Keratinocyte (primary cell): ENCODE measurements at regions not wholly inside any gene's neighbourhood (a gene's known extent, or its start where the extent isn't known, plus 50 kb on each side); places are given as distances from the start of the nearest gene placed in this dataset.

Experiments used
- DNase-seq: peaks from one replicate; pipeline ENCODE4 v3.0.0-alpha.2; 2011; ENCODE audit warnings: low read depth, missing footprints, low spot score
- FAIRE-seq: peaks from 2 replicates; lab custom pipeline; 2011; peaks lifted over from hg19 to GRCh38; lab: Jason Lieb, UNC
- H2AFZ ChIP-seq: 2 replicates; pipeline ENCODE4 v1.6.0; 2012; ENCODE audit warnings: low read length, control low read depth, inconsistent platforms; ENCODE audit not compliant: control insufficient read depth
- H3K27ac ChIP-seq: 2 replicates; pipeline ENCODE4 v1.5.1; 2011; ENCODE audit warnings: low read length; ENCODE audit not compliant: control insufficient read depth, insufficient read depth
- H3K27me3 ChIP-seq: 3 replicates; pipeline ENCODE4 v1.6.0; 2011; ENCODE audit warnings: low read length; ENCODE audit not compliant: control insufficient read depth, insufficient read depth; ENCODE audit errors: extremely low read depth
- H3K36me3 ChIP-seq, 2 experiments: 2 replicates in 1 of 2; 3 replicates in 1 of 2; pipeline ENCODE4 v1.5.1; 2011; ENCODE audit warnings: low read length in 2 of 2, mild to moderate bottlenecking in 1 of 2; ENCODE audit not compliant: control insufficient read depth in 2 of 2, insufficient read depth in 2 of 2; ENCODE audit errors: extremely low read depth in 1 of 2
- H3K4me1 ChIP-seq: 3 replicates; pipeline ENCODE4 v1.5.1; 2011; ENCODE audit warnings: low read length; ENCODE audit not compliant: control insufficient read depth, insufficient read depth; ENCODE audit errors: extremely low read depth
- H3K4me2 ChIP-seq: 3 replicates; pipeline ENCODE4 v1.6.0; 2011; ENCODE audit warnings: low read depth, low read length; ENCODE audit not compliant: control insufficient read depth, insufficient read depth; ENCODE audit errors: extremely low read depth
- H3K4me3 ChIP-seq, 3 experiments: fragments of 200-600 bp in 1 of 3; sonication (generic) in 1 of 3; 2 replicates in 2 of 3; 3 replicates in 1 of 3; pipeline ENCODE4 v1.5.1; 2011 to 2016; ENCODE audit warnings: low read length in 3 of 3, mild to moderate bottlenecking in 3 of 3, control low read depth in 2 of 3, inconsistent platforms in 1 of 3, low read depth in 1 of 3, mixed read lengths in 1 of 3, mixed run types in 1 of 3, moderate library complexity in 1 of 3; ENCODE audit not compliant: control insufficient read depth in 2 of 3, insufficient read depth in 2 of 3; ENCODE audit errors: extremely low read depth in 1 of 3
- H3K79me2 ChIP-seq: 2 replicates; pipeline ENCODE4 v1.6.0; 2012; ENCODE audit warnings: low read length; ENCODE audit not compliant: control insufficient read depth, insufficient read depth
- H3K9ac ChIP-seq: 3 replicates; pipeline ENCODE4 v1.6.0; 2011; ENCODE audit warnings: low read length; ENCODE audit not compliant: control insufficient read depth, insufficient read depth; ENCODE audit errors: extremely low read depth
- H3K9me1 ChIP-seq: 3 replicates; pipeline ENCODE4 v1.6.0; 2011; ENCODE audit warnings: low read length; ENCODE audit not compliant: control insufficient read depth, insufficient read depth; ENCODE audit errors: extremely low read depth
- H3K9me3 ChIP-seq: 2 replicates; pipeline ENCODE4 v1.5.1; 2012; ENCODE audit warnings: low read depth, low read length; ENCODE audit not compliant: control insufficient read depth
- H4K20me1 ChIP-seq: 3 replicates; pipeline ENCODE4 v1.6.0; 2011; ENCODE audit warnings: low read length; ENCODE audit not compliant: control insufficient read depth, insufficient read depth; ENCODE audit errors: extremely low read depth
- EZH2 ChIP-seq: IDR thresholded peaks from one replicate; pipeline ENCODE4 v1.6.1; 2012; ENCODE audit warnings: inconsistent platforms, mild to moderate bottlenecking, low read length, moderate library complexity
- dilution Hi-C: fragments of 300-500 bp; cut with MboI; formaldehyde crosslinking; loops from one replicate; pipeline ENCODE4 v1.7.0; 2020; ENCODE audit warnings: low sequenced_read_pairs; ENCODE audit not compliant: extremely low pct_ligation_motif_present
- TF ChIP-seq, protein P1 (sequence below), 3 experiments: IDR thresholded peaks in 1 of 3; conservative IDR thresholded peaks in 1 of 3; optimal IDR thresholded peaks in 1 of 3; 2 replicates in 2 of 3; 3 replicates in 1 of 3; pipeline versions ENCODE3 to v1.5.1; 2011; ENCODE audit warnings: low read length in 3 of 3, mild to moderate bottlenecking in 3 of 3, moderate library complexity in 2 of 3, control low read depth in 1 of 3, inconsistent platforms in 1 of 3; ENCODE audit not compliant: insufficient read depth in 2 of 3; ENCODE audit errors: extremely low read depth in 1 of 3

DNA sequence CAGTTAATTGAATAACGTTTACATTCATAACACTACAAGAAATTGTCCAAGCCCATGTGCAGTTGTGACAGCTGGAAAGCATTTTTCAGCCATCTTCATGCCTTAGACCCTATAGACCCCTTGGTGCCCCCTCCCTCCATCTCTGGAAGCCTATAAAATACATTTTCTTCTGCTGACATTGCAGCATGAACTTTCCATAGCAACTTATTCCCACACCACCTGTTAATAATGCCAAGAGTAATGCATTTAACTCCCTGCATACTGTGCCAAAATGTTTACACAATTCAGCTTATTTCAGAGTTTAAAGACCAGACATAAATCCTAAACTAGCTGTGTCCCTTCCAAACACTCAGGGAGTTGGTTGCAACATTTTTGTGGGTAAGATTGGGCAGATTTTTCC lies 143.0 kb upstream of the ARHGAP20 start:
- Histone ChIP-seq H3K36me3 (no peaks in the 10 kb centered on the region), H3K9me1 (no peaks in the 10 kb centered on the region), H3K27ac (no peak overlapping the region), H4K20me1 (no peaks in the 10 kb centered on the region), H3K27me3 (peaks cover 6% of the 10 kb centered on the region), H3K4me3 (no peak overlapping the region), H2AFZ (no peak overlapping the region), H3K4me2 (no peak overlapping the region), H3K9ac (no peak overlapping the region), H3K4me1 (no peaks in the 10 kb centered on the region), H3K9me3 (no peaks in the 10 kb centered on the region), H3K79me2 (no peaks in the 10 kb centered on the region)
- no peak for FAIRE-seq
- TF ChIP-seq, protein P1, sequence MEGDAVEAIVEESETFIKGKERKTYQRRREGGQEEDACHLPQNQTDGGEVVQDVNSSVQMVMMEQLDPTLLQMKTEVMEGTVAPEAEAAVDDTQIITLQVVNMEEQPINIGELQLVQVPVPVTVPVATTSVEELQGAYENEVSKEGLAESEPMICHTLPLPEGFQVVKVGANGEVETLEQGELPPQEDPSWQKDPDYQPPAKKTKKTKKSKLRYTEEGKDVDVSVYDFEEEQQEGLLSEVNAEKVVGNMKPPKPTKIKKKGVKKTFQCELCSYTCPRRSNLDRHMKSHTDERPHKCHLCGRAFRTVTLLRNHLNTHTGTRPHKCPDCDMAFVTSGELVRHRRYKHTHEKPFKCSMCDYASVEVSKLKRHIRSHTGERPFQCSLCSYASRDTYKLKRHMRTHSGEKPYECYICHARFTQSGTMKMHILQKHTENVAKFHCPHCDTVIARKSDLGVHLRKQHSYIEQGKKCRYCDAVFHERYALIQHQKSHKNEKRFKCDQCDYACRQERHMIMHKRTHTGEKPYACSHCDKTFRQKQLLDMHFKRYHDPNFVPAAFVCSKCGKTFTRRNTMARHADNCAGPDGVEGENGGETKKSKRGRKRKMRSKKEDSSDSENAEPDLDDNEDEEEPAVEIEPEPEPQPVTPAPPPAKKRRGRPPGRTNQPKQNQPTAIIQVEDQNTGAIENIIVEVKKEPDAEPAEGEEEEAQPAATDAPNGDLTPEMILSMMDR (optimal IDR thresholded peaks at IDR 0.05 in 1 of 3, IDR thresholded peaks at IDR 0.05 in 1 of 3, conservative IDR thresholded peaks at IDR 0.05 in 1 of 3; ENCODE audit: extremely low read depth in 1 of 3, insufficient read depth in 2 of 3, low read length in 3 of 3), result no peak
- no peak for TF ChIP-seq EZH2
- no peak for DNase-seq
- dilution Hi-C loops, result no loop called here

DNA sequence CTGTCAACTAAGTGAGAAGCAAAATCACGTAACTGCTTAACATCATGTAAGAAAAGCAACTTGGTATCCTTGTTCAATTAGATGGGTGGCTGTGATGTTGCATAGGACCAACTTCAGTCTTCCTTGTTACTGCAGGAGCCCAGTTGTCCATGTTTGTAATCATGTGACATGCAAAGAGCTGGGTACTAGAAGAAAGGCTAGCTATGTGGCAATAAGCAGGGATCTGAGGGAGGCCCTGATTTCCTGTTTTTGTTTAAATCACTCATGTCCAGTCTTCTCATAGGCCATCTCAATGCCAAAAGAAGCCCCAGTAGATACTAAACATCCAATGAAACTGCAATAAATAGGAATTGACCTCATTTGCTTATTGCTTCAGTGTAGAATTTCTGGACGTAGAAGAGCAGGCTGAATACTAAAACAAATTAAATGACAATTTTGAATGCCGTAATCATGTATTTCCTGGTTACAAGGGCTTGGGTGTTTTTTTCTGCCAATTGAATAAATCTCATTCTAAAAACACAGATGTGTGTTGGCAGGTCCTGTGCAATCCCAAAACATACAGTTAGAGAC lies 140.8 kb upstream of the ARHGAP20 start:
- FAIRE-seq, result no peak
- H3K79me2 ChIP-seq, result no peaks in the 10 kb centered on the region
- no peaks in the 10 kb centered on the region for H3K4me1 ChIP-seq
- no peaks in the 10 kb centered on the region for H3K36me3 ChIP-seq
- TF ChIP-seq, protein P1 (optimal IDR thresholded peaks at IDR 0.05 in 1 of 3, IDR thresholded peaks at IDR 0.05 in 1 of 3, conservative IDR thresholded peaks at IDR 0.05 in 1 of 3; ENCODE audit: extremely low read depth in 1 of 3, insufficient read depth in 2 of 3, low read length in 3 of 3), result no peak
- TF ChIP-seq EZH2, result no peak
- no peaks in the 10 kb centered on the region for H3K9me3 ChIP-seq
- no peak for DNase-seq
- H4K20me1 ChIP-seq, result no peaks in the 10 kb centered on the region
- no peak overlapping the region for H3K27ac ChIP-seq
- dilution Hi-C loops, result no loop called here
- no peaks in the 10 kb centered on the region for H3K9me1 ChIP-seq
- H3K9ac ChIP-seq, result no peak overlapping the region
- peaks cover 6% of the 10 kb centered on the region for H3K27me3 ChIP-seq
- H2AFZ ChIP-seq, result no peak overlapping the region
- no peak overlapping the region for H3K4me2 ChIP-seq
- no peak overlapping the region for H3K4me3 ChIP-seq
